ENCODE measurements at regions not wholly inside any gene's neighbourhood (a gene's known extent, or its start where the extent isn't known, plus 50 kb on each side); places are given as distances from the start of the nearest gene placed in this dataset.

GRCh38 chr13:107884564-107884963, 330.8 kb downstream of the LIG4 start:
- H3K36me3 ChIP-seq: no peaks in the 10 kb centered on the region
- TF ChIP-seq POLR2A (IDR thresholded peaks at IDR 0.05; ENCODE audit: low read depth): no peak
- TF ChIP-seq, protein P1, sequence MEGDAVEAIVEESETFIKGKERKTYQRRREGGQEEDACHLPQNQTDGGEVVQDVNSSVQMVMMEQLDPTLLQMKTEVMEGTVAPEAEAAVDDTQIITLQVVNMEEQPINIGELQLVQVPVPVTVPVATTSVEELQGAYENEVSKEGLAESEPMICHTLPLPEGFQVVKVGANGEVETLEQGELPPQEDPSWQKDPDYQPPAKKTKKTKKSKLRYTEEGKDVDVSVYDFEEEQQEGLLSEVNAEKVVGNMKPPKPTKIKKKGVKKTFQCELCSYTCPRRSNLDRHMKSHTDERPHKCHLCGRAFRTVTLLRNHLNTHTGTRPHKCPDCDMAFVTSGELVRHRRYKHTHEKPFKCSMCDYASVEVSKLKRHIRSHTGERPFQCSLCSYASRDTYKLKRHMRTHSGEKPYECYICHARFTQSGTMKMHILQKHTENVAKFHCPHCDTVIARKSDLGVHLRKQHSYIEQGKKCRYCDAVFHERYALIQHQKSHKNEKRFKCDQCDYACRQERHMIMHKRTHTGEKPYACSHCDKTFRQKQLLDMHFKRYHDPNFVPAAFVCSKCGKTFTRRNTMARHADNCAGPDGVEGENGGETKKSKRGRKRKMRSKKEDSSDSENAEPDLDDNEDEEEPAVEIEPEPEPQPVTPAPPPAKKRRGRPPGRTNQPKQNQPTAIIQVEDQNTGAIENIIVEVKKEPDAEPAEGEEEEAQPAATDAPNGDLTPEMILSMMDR (IDR thresholded peaks at IDR 0.05): no peak
- no peak for TF ChIP-seq POLR2AphosphoS5 (IDR thresholded peaks at IDR 0.05)
- no peak for TF ChIP-seq EP300 (IDR thresholded peaks at IDR 0.05)

GRCh38 chr13:107883561-107884175, 331.7 kb downstream of the LIG4 start:
- Histone ChIP-seq H3K4me3 (no peak overlapping the region), H3K36me3 (no peaks in the 10 kb centered on the region), H3K4me1 (no peaks in the 10 kb centered on the region), H3K27me3 (no peaks in the 10 kb centered on the region), H3K27ac (replicated peaks in 1 of 4) (no peak overlapping the region), H3K9me3 (peaks cover 0 to 10% (median 4%) of the 10 kb centered on the region in 4 donors)
- TF ChIP-seq, protein P1 (IDR thresholded peaks at IDR 0.05): no peak
- no peak for TF ChIP-seq EP300 (IDR thresholded peaks at IDR 0.05)
- no peak for TF ChIP-seq POLR2A (IDR thresholded peaks at IDR 0.05; ENCODE audit: low read depth)
- TF ChIP-seq POLR2AphosphoS5 (IDR thresholded peaks at IDR 0.05): no peak
- intact Hi-C loops (cut with DNase I): no loop called here
- 70% methylated on average over 8 of the region's 8 CpGs for whole genome bisulfite sequencing
- DNase-seq (ENCODE audit: extremely low spot score): no peak

More at GRCh38 chr13:107884564-107884963, 330.8 kb downstream of the LIG4 start:
- H3K4me1 ChIP-seq: no peaks in the 10 kb centered on the region
- intact Hi-C loops (cut with DNase I): no loop called here
- DNase-seq (ENCODE audit: extremely low spot score): no peak
- peaks cover 0 to 12% (median 5%) of the 10 kb centered on the region in 4 donors for H3K9me3 ChIP-seq
- H3K4me3 ChIP-seq: no peak overlapping the region
- no peak overlapping the region for H3K27ac ChIP-seq (replicated peaks in 1 of 4)
- no peaks in the 10 kb centered on the region for H3K27me3 ChIP-seq

- intact Hi-C loops (cut with DNase I): no loop called here
- Histone ChIP-seq H3K4me1 (no peaks in the 10 kb centered on the region), H3K27ac (replicated peaks in 1 of 4) (no peak overlapping the region), H3K9me3 (peaks cover 0 to 5% (median 1%) of the 10 kb centered on the region in 4 donors), H3K36me3 (no peaks in the 10 kb centered on the region), H3K27me3 (no peaks in the 10 kb centered on the region), H3K4me3 (no peak overlapping the region)
- TF ChIP-seq, protein P1 (IDR thresholded peaks at IDR 0.05): no peak
- TF ChIP-seq POLR2A (IDR thresholded peaks at IDR 0.05; ENCODE audit: low read depth) (no peak), EP300 (IDR thresholded peaks at IDR 0.05) (no peak), POLR2AphosphoS5 (IDR thresholded peaks at IDR 0.05) (no peak)
- WGBS: 84% methylated on average over 11 of the region's 11 CpGs
- no peak for DNase-seq (ENCODE audit: extremely low spot score)
These were observed 332.4 kb downstream of the LIG4 start for GRCh38 chr13:107882708-107883560.

DNA sequence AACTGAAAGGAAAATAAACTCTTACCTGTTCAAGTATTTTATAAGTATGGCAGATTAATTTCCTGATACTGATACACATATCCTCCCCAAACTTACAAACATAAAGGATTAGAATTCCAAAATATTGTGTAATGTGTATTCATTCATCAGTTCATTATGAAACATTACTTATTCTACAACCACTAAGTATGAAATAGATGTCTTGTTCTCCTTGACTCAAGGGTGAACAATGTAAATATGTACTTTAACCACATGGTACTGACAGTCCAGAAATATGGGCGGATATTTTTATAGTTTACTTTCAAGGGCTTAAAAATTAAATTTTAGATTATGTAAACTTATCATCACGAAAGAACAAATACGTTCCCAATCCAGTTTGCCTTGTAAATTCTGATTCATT, 334.0 kb downstream of the LIG4 start:
- intact Hi-C loops (cut with DNase I): no loop called here
- no peaks in the 10 kb centered on the region for H3K27me3 ChIP-seq
- H3K9me3 ChIP-seq: no peaks in the 10 kb centered on the region
- no peak overlapping the region for H3K4me3 ChIP-seq
- no peak overlapping the region for H3K27ac ChIP-seq (replicated peaks in 1 of 4)
- TF ChIP-seq EP300 (IDR thresholded peaks at IDR 0.05) (no peak), POLR2AphosphoS5 (IDR thresholded peaks at IDR 0.05) (no peak), POLR2A (IDR thresholded peaks at IDR 0.05; ENCODE audit: low read depth) (no peak)
- TF ChIP-seq, protein P1 (IDR thresholded peaks at IDR 0.05): no peak
- 78% methylated on average over 3 of the region's 3 CpGs for WGBS
- DNase-seq (ENCODE audit: extremely low spot score): no peak
- no peaks in the 10 kb centered on the region for H3K36me3 ChIP-seq
- H3K4me1 ChIP-seq: no peaks in the 10 kb centered on the region
